HG02588 (cell line): ENCODE measurements at regions not wholly inside any gene's neighbourhood (a gene's known extent, or its start where the extent isn't known, plus 50 kb on each side); places are given as distances from the start of the nearest gene placed in this dataset.

Source experiments
- ATAC-seq: cut with Tn5 transposase; IDR thresholded peaks from one replicate; pipeline ENCODE4 v1.9.1; 2021; ENCODE audit warnings: mild to moderate bottlenecking, moderate library complexity; ENCODE audit not compliant: unreplicated experiment

- no peak for ATAC-seq
These were observed 61.5 kb upstream of the WLS start for GRCh38 chr1:68293609-68294366.

- ATAC-seq = no peak
These were observed 60.8 kb upstream of the WLS start for GRCh38 chr1:68293122-68293521.

GRCh38 chr1:68291688-68292384 is 59.5 kb upstream of the WLS start:
- ATAC-seq = no peak

- ATAC-seq = no peak
These were observed 54.9 kb upstream of the WLS start for GRCh38 chr1:68287241-68287640.

GRCh38 chr1:68285046-68285445 is 52.7 kb upstream of the WLS start:
- no peak for ATAC-seq

- no peak for ATAC-seq
These were observed 49.8 kb upstream of the WLS start for GRCh38 chr1:68281946-68282615.
